GM12873 (cell line): ENCODE measurements at regions not wholly inside any gene's neighbourhood (a gene's known extent, or its start where the extent isn't known, plus 50 kb on each side); places are given as distances from the start of the nearest gene placed in this dataset.

ENCODE experiments used
- CTCF ChIP-seq: IDR thresholded peaks from 2 replicates; pipeline ENCODE4 v1.5.1; 2012; ENCODE audit warnings: low read depth, mild to moderate bottlenecking, moderate library complexity, low read length, control low read depth; ENCODE audit not compliant: insufficient read depth; ENCODE audit errors: missing control alignments

- no peak for TF ChIP-seq CTCF
Measured at GRCh38 chr20:40181676-40182075, 507.4 kb downstream of the MAFB start.

GRCh38 chr20:40176098-40176841 is 512.8 kb downstream of the MAFB start:
- TF ChIP-seq CTCF = no peak

GRCh38 chr20:40175296-40175695 is 513.7 kb downstream of the MAFB start:
- no peak for TF ChIP-seq CTCF

- TF ChIP-seq CTCF = no peak
Measured at GRCh38 chr20:40173872-40174271, 515.2 kb downstream of the MAFB start.

GRCh38 chr20:40168981-40169620 is 519.9 kb downstream of the MAFB start:
- no peak for TF ChIP-seq CTCF

- TF ChIP-seq CTCF = no peak
Measured at GRCh38 chr20:40161391-40161790, 527.6 kb downstream of the MAFB start.

GRCh38 chr20:40160097-40160550 is 528.9 kb downstream of the MAFB start:
- TF ChIP-seq CTCF = peak; percentile 87
